Esophagus squamous epithelium (tissue), 5 donors: ENCODE measurements at regions not wholly inside any gene's neighbourhood (a gene's known extent, or its start where the extent isn't known, plus 50 kb on each side); places are given as distances from the start of the nearest gene placed in this dataset.

Source experiments
- DNase-seq: peaks from one replicate; lab custom pipeline; 2025; lab: John Stamatoyannopoulos, UW
- H3K27ac ChIP-seq, 4 donors: fragments of 200-600 bp; sonication (generic); one replicate each; pipeline ENCODE4 v1.5.1; 2016 to 2019; ENCODE audit warnings: mild to moderate bottlenecking in 1 of 4
- H3K27me3 ChIP-seq, 4 donors: fragments of 200-600 bp; sonication (generic); 1 replicate in 3 of 4; 2 replicates in 1 of 4; pipeline versions ENCODE4 v1.5.1 to v1.6.0; 2017 to 2021; ENCODE audit warnings: antibody characterized with exemption in 1 of 4
- H3K36me3 ChIP-seq, 3 donors: fragments of 200-600 bp; sonication (generic); one replicate each; pipeline ENCODE4 v1.5.1; 2016 to 2019
- H3K4me1 ChIP-seq, 3 donors: fragments of 200-600 bp; sonication (generic); one replicate each; pipeline ENCODE4 v1.5.1; 2017 to 2019
- H3K4me3 ChIP-seq, 4 donors: fragments of 200-600 bp; sonication (generic); 1 replicate in 3 of 4; 2 replicates in 1 of 4; pipeline ENCODE4 v1.5.1; 2016 to 2019; ENCODE audit warnings: mild to moderate bottlenecking in 2 of 4, moderate library complexity in 1 of 4
- H3K9me3 ChIP-seq, 3 donors: fragments of 200-600 bp; sonication (generic); one replicate each; pipeline ENCODE4 v1.5.1; 2016 to 2019
- CTCF ChIP-seq, 6 experiments: fragments of 450-650 bp in 4 of 6; fragments of 200-600 bp in 2 of 6; sonication (generic) in 2 of 6; IDR thresholded peaks; one replicate each; pipeline ENCODE4 v1.5.1; 2016 to 2019; ENCODE audit warnings: antibody characterized with exemption in 6 of 6, mild to moderate bottlenecking in 4 of 6, moderate library complexity in 4 of 6
- POLR2A ChIP-seq, 4 donors: fragments of 450-650 bp; IDR thresholded peaks; one replicate each; pipeline ENCODE4 v1.6.1; 2017; ENCODE audit warnings: antibody characterized with exemption in 4 of 4, mild to moderate bottlenecking in 4 of 4, moderate library complexity in 3 of 4
- WGBS, 2 donors: methylation state at CpG; one replicate each; pipeline ENCODE4 v1.1.5; 2018; 5-methylcytosine and 5-hydroxymethylcytosine counted together
- intact Hi-C: fragments of 100-400 bp; cut with DNase I; formaldehyde crosslinking; loops from one replicate; pipeline ENCODE4 v1.15.0; 2022
- donor health status: DM: yes; HTN: yes; CAD: no.

GRCh38 chr1:221290669-221291068 is 411.4 kb downstream of the HLX start:
- no peak overlapping the region for H3K27ac ChIP-seq
- no peak for DNase-seq
- no peaks in the 10 kb centered on the region for H3K36me3 ChIP-seq
- H3K9me3 ChIP-seq: no peaks in the 10 kb centered on the region
- 65 to 68% methylated on average over 4 of the region's 4 CpGs for WGBS, 2 donors
- intact Hi-C loops: no loop called here
- H3K4me1 ChIP-seq: no peaks in the 10 kb centered on the region
- TF ChIP-seq POLR2A (IDR thresholded peaks at IDR 0.05) (no peak), CTCF (IDR thresholded peaks at IDR 0.05) (no peak)
- no peaks in the 10 kb centered on the region for H3K27me3 ChIP-seq
- no peak overlapping the region for H3K4me3 ChIP-seq

- no peak overlapping the region for H3K4me3 ChIP-seq
- no peaks in the 10 kb centered on the region for H3K36me3 ChIP-seq
- no peaks in the 10 kb centered on the region for H3K27me3 ChIP-seq
- no peaks in the 10 kb centered on the region for H3K9me3 ChIP-seq
- WGBS, 2 donors: 55 to 63% methylated on average over 5 of the region's 5 CpGs
- H3K27ac ChIP-seq: no peak overlapping the region
- no peaks in the 10 kb centered on the region for H3K4me1 ChIP-seq
- DNase-seq: no peak
- intact Hi-C loops: no loop called here
- TF ChIP-seq POLR2A (IDR thresholded peaks at IDR 0.05) (no peak), CTCF (IDR thresholded peaks at IDR 0.05) (no peak)
Measured at GRCh38 chr1:221291113-221291512, 411.9 kb downstream of the HLX start.

DNA sequence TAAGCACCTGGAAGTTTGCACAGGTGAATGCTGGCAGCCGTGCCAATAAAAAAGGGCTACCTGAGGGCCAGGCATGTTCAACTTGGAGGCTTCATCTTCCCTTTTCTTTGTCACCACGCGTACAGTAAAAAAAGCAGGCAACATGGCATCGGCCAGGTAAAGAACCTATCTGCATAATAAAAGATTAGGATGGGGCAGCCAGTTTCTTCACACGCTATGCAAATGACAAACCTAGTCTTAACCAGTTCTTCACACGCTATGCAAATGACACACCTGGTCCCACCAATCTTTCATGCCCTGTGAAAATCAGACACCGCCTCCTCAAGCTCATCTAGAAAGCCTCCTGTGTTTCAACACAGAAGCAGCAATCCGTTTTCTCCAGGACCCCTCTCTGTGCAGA is 413.4 kb downstream of the HLX start:
- intact Hi-C loops: no loop called here

DNA sequence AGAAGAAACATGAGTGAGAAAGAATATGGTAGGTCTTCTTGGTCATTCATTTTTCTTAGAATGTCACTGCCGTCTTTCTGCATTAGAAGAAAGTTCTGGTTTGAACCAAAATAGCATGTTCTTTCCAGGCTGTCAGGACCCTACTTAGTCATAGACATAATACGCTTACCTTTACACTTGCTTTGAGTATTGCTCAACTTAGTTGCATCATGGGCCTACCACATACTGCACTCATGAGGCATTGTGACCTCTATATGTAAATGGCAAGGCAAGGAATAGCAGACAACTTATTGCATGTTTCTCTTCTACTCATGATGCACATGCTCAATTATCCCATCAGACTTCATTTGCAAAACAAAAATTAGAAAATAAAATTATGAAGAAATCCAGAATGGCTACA is 415.0 kb downstream of the HLX start:
- TF ChIP-seq POLR2A (IDR thresholded peaks at IDR 0.05): no peak
- no peak for TF ChIP-seq CTCF (IDR thresholded peaks at IDR 0.05)
- intact Hi-C loops: no loop called here
- H3K4me3 ChIP-seq: no peak overlapping the region
- H3K27ac ChIP-seq: no peak overlapping the region
- no peak for DNase-seq
- no peaks in the 10 kb centered on the region for H3K36me3 ChIP-seq
- no peaks in the 10 kb centered on the region for H3K4me1 ChIP-seq
- 79 to 82% methylated on average over 2 of the region's 2 CpGs for WGBS, 2 donors
- H3K27me3 ChIP-seq: no peaks in the 10 kb centered on the region
- H3K9me3 ChIP-seq: no peaks in the 10 kb centered on the region

More for the DNA sequence above, 413.4 kb downstream of the HLX start:
- Histone ChIP-seq H3K36me3 (no peaks in the 10 kb centered on the region), H3K4me3 (no peak overlapping the region), H3K27me3 (no peaks in the 10 kb centered on the region), H3K27ac (no peak overlapping the region), H3K9me3 (no peaks in the 10 kb centered on the region), H3K4me1 (no peaks in the 10 kb centered on the region)
- no peak for TF ChIP-seq POLR2A (IDR thresholded peaks at IDR 0.05)
- TF ChIP-seq CTCF (IDR thresholded peaks at IDR 0.05): no peak
- WGBS, 2 donors: 80% methylated on average over 8 of the region's 8 CpGs
- no peak for DNase-seq

GRCh38 chr1:221302357-221302756 is 423.1 kb downstream of the HLX start:
- Histone ChIP-seq H3K4me1 (no peaks in the 10 kb centered on the region), H3K4me3 (no peak overlapping the region), H3K36me3 (no peaks in the 10 kb centered on the region), H3K9me3 (no peaks in the 10 kb centered on the region), H3K27ac (no peak overlapping the region), H3K27me3 (no peaks in the 10 kb centered on the region)
- no peak for DNase-seq
- intact Hi-C loops: no loop called here
- WGBS, 2 donors: 38 to 47% methylated on average over 1 of the region's 1 CpG
- TF ChIP-seq POLR2A (IDR thresholded peaks at IDR 0.05) (no peak), CTCF (IDR thresholded peaks at IDR 0.05) (no peak)
